Effector memory CD4-positive, alpha-beta T cell (primary cell): ENCODE measurements at regions not wholly inside any gene's neighbourhood (a gene's known extent, or its start where the extent isn't known, plus 50 kb on each side); places are given as distances from the start of the nearest gene placed in this dataset.

ENCODE experiments used
- DNase-seq, 3 donors: peaks; one replicate each; pipeline ENCODE4 v3.0.0-alpha.2; 2020
- H3K27ac ChIP-seq: 2 replicates; pipeline ENCODE4 v1.7.0; 2013; ENCODE audit warnings: mild to moderate bottlenecking, low read length, moderate library complexity; ENCODE audit not compliant: insufficient read depth, poor library complexity, severe bottlenecking
- H3K27me3 ChIP-seq: replicated peaks from 2 replicates; pipeline ENCODE4 v1.7.0; 2013; ENCODE audit warnings: mild to moderate bottlenecking, low read length; ENCODE audit not compliant: insufficient read depth, control insufficient read depth, poor library complexity, severe bottlenecking
- H3K36me3 ChIP-seq: 2 replicates; pipeline ENCODE4 v1.7.0; 2013; ENCODE audit warnings: mild to moderate bottlenecking, low read length, moderate library complexity; ENCODE audit not compliant: control insufficient read depth, insufficient read depth
- H3K4me1 ChIP-seq: 2 replicates; pipeline ENCODE4 v1.7.0; 2013; ENCODE audit warnings: low read length, mild to moderate bottlenecking; ENCODE audit not compliant: control insufficient read depth, insufficient read depth, poor library complexity, severe bottlenecking
- H3K4me3 ChIP-seq: 2 replicates; pipeline ENCODE4 v1.7.0; 2013; ENCODE audit warnings: low read length, low read depth, mild to moderate bottlenecking; ENCODE audit not compliant: insufficient read depth, poor library complexity, severe bottlenecking
- H3K9me3 ChIP-seq: 2 replicates; pipeline ENCODE4 v1.7.0; 2013; ENCODE audit warnings: mild to moderate bottlenecking, low read length, moderate library complexity; ENCODE audit not compliant: control insufficient read depth

DNA sequence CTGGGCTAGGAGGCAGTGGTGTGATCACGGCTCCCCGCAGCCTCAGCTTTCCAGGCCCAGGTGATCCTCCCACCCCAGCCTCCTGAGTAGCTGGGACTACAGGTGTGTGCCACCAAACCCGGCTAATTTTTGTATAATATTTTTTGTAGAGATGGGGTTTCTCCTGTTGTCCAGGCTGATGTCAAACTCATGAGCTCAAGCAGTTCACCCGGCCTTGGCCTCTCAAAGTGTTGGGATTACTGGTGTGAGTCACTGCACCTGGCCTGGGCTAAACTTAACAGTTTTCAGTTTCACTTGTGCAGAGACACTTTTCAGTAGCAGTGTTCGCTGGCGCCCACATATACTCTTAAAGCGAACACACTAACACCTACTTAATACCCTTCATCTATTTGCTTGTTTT is 205.6 kb upstream of the ZNF608 start:
- DNase-seq = no peak

DNA sequence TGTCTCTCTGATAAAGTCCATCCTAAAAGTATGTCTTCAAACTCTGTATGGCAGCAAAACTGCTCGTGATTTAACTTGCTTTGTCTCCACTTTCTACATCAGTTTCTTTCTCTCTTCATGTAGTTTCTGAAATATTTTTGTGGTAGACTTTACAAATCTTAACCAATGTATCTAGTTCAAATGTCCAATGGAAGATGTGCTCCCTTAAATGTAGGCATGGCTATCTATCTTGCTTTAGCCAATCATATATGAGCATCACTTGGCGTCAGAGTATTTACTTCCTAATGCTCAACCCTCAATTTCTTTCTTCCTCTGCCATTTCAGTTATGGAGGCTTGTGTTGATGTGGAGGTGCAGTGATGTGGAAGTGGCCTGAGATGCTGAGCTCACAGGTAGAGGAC is 206.1 kb upstream of the ZNF608 start:
- Histone ChIP-seq H3K4me3 (no peak overlapping the region), H3K27ac (no peak overlapping the region)

More for the DNA sequence above, 205.6 kb upstream of the ZNF608 start:
- Histone ChIP-seq H3K27ac (no peak overlapping the region), H3K27me3 (no peaks in the 10 kb centered on the region), H3K4me3 (no peak overlapping the region), H3K4me1 (no peaks in the 10 kb centered on the region), H3K36me3 (no peaks in the 10 kb centered on the region), H3K9me3 (no peaks in the 10 kb centered on the region)

DNA sequence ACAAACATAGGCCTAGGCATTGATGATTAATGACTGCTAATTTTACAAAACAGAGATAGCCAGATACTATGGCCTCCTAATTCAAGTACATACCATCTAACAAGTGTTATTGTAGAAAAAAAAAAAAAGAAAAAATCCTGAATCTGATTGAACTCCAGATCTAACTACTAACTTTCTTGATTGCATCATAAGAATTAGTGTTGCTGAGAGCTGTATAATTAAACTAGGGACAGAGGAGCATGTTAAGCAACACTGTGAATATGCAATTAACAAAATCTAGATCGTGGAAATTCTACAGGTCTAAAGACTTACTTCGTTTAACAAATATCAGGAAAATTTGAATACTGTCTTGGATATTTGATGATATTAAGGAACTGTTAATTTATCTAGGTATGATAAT is 208.3 kb upstream of the ZNF608 start:
- Histone ChIP-seq H3K9me3 (no peaks in the 10 kb centered on the region), H3K4me1 (no peaks in the 10 kb centered on the region), H3K27ac (no peak overlapping the region), H3K27me3 (no peaks in the 10 kb centered on the region), H3K4me3 (no peak overlapping the region), H3K36me3 (no peaks in the 10 kb centered on the region)
- DNase-seq = no peak

More for the DNA sequence above, 206.1 kb upstream of the ZNF608 start:
- DNase-seq = no peak
- H3K9me3 ChIP-seq = no peaks in the 10 kb centered on the region
- no peaks in the 10 kb centered on the region for H3K27me3 ChIP-seq
- H3K4me1 ChIP-seq = no peaks in the 10 kb centered on the region
- no peaks in the 10 kb centered on the region for H3K36me3 ChIP-seq

DNA sequence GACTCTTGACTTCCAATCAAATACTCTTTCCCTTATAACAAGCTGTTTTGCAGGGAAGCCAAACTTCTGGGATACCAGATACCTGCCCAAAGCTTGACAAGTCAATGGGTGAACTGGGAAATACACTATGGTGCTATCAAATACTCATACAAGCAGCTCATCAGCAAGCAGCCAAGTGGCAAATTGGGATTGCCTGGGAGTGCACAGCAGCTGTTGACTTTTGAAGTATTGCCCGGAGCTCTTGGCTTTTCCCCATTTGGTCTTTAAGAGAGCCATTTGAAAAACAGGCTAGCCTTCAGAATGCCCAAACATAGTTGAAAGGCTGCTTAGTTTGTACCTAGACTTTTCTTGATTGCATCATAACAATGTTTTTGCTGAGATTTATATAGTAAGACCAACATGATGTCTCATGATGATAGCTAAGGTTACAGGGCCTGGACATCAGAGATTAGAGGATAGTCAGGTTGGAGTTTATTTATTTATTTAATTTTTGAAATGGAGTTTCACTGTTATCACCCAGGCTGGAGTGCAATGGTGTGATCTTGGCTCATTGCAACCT is 210.1 kb upstream of the ZNF608 start:
- Histone ChIP-seq H3K27ac (no peak overlapping the region), H3K27me3 (no peaks in the 10 kb centered on the region), H3K4me1 (no peaks in the 10 kb centered on the region), H3K4me3 (no peak overlapping the region), H3K9me3 (no peaks in the 10 kb centered on the region), H3K36me3 (no peaks in the 10 kb centered on the region)
- no peak for DNase-seq

DNA sequence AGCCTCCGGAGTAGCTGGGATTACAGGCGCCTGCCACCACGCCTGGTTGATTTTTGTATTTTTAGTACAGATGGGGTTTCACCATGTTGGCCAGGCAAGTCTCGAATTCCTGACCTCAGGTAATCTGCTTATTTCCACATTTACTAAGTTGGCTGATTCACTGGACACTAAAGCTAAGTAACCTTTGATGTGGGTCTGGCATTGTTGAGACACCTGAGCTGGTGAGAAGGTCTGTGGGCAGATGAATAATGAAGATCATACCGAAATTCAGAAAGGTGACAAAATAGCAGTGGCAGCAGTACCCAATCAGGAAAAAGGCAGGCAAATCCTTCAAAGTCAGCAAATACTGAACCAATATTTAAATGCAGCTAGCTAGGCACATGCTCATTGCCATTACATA is 210.6 kb upstream of the ZNF608 start:
- no peak overlapping the region for H3K27ac ChIP-seq
- H3K27me3 ChIP-seq = no peaks in the 10 kb centered on the region
- no peak for DNase-seq
- no peaks in the 10 kb centered on the region for H3K36me3 ChIP-seq
- no peak overlapping the region for H3K4me3 ChIP-seq
- H3K4me1 ChIP-seq = no peaks in the 10 kb centered on the region
- no peaks in the 10 kb centered on the region for H3K9me3 ChIP-seq

DNA sequence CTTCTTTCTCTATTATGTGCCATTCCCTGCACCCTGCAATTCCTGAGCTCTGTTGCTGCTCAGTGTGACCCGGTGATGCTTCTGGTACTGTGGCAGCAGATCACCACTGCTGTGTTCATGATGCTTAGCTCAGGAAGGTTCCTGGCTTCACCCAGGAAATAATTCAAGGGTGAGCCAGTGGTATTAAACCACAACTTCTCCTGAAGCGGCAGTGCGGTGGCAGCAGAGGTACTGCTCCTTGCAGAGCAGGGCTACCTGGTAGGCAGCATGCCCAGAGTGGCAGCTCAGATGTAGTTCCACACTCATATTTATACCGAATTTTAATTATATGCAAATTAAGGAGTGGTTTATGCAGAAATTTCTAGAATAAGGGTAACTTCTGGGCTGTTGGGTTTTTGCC is 213.8 kb upstream of the ZNF608 start:
- Histone ChIP-seq H3K4me1 (no peaks in the 10 kb centered on the region), H3K36me3 (no peaks in the 10 kb centered on the region), H3K4me3 (no peak overlapping the region), H3K27ac (no peak overlapping the region), H3K27me3 (no peaks in the 10 kb centered on the region), H3K9me3 (no peaks in the 10 kb centered on the region)
- DNase-seq = no peak

DNA sequence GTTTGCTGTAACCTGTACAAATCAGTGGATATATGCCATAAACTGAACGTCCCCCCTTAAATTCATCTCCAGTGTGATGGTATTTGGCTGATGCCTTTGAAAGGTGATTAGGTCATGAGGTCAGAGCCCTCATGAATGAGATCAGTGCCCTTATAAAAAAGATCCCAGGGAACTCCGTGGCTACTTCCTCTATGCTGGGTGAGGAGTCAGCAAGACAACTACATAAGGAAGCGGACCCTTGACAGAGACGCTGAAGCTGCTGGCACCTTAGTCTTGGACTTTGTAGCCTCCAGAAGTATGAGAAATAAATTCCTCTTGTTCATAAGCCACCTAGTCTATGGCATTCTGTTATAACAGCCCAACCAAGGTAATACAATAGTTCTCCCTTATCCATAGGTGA is 215.1 kb upstream of the ZNF608 start:
- Histone ChIP-seq H3K36me3 (no peaks in the 10 kb centered on the region), H3K27me3 (no peaks in the 10 kb centered on the region), H3K4me3 (no peak overlapping the region), H3K9me3 (no peaks in the 10 kb centered on the region), H3K27ac (no peak overlapping the region), H3K4me1 (no peaks in the 10 kb centered on the region)
- no peak for DNase-seq

DNA sequence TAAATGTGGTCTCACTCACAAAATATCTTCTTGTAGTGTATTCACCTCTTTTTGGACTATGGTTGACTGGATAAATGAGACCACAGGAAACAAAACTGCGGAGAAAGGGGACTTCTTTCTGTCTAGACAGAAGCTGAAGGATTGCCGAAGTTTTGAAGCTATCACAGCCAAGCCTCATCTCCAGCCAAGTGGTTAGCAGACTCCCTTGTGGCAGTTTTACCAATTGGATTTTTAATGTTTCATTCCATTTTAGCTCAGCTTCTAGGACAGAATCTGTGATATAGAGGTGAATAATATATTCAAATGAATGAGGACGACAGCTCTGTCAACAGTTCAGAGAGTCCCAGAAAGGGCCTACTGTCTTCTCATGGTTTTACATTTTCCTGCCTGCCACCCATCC is 215.7 kb upstream of the ZNF608 start:
- H3K9me3 ChIP-seq = no peaks in the 10 kb centered on the region
- no peaks in the 10 kb centered on the region for H3K27me3 ChIP-seq
- H3K36me3 ChIP-seq = no peaks in the 10 kb centered on the region
- DNase-seq = no peak
- H3K4me1 ChIP-seq = no peaks in the 10 kb centered on the region
- no peak overlapping the region for H3K27ac ChIP-seq
- H3K4me3 ChIP-seq = no peak overlapping the region

DNA sequence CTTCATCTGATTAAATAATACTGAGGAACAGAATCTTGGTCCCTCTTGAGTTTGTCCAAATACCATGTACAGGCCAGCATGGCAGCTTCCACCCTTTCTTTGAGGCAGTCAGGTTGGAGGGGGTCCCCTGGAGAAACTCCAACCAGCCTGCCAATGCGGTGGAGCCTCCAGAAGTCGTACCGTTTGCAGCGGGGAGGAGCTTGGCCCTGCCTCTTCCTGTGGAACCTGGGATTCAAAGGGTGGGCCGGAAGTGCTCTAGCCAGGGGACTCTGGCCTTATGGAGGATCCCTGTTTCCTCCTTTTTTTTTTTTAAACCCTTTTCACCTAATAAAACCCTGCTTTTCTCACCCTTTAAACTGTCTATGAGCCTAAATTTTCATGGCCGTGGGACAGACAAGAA is 216.3 kb upstream of the ZNF608 start:
- no peaks in the 10 kb centered on the region for H3K36me3 ChIP-seq
- no peaks in the 10 kb centered on the region for H3K27me3 ChIP-seq
- H3K4me3 ChIP-seq = no peak overlapping the region

DNA sequence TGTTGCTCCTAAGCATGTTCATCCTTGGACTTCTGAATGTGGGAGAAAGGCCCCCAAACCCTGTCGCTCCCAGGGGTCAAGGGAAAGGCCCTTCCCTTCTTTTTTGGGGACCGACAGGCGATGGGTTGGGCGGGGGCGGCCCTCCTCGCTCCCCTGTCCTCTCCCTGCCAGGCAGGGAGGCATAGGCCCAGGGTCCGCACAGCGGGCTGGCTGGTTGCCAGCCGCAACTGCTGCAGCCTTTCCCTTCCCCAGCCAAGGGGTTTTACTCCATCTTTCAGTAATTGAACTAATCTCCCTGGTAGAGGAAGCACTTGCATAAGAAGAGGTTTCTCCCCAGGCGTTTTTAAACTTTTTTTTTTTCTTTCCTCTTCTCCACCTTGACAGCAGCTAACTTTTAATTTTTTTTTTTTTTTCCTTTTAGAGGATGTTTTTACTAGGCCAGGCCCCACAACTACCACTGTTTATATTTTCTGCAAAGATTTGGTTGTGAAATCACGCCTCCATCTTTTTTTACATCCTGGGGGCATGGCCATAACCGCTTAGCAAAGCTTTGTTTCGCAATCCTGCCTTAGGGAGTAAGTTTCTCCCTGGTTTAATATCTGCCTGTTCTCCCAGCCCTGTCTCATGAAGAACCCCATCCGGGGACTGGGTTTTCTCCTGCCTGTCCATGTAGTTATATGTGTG is 216.9 kb upstream of the ZNF608 start:
- Histone ChIP-seq H3K27me3 (no peaks in the 10 kb centered on the region), H3K4me1 (no peaks in the 10 kb centered on the region), H3K9me3 (no peaks in the 10 kb centered on the region), H3K4me3 (no peak overlapping the region), H3K36me3 (no peaks in the 10 kb centered on the region), H3K27ac (no peak overlapping the region)
- no peak for DNase-seq

More for the DNA sequence above, 216.3 kb upstream of the ZNF608 start:
- DNase-seq = no peak
- H3K4me1 ChIP-seq = no peaks in the 10 kb centered on the region
- H3K27ac ChIP-seq = no peak overlapping the region
- no peaks in the 10 kb centered on the region for H3K9me3 ChIP-seq
